Astrocyte of the spinal cord (primary cell): ENCODE measurements at regions not wholly inside any gene's neighbourhood (a gene's known extent, or its start where the extent isn't known, plus 50 kb on each side); places are given as distances from the start of the nearest gene placed in this dataset.
A peak's percentile ranks its signal among the peaks of the same experiment; 100 is the strongest.

Experiments used
- DNase-seq: peaks from one replicate; pipeline ENCODE4 v3.0.0; 2011; ENCODE audit warnings: low read depth, low spot score
- H3K4me3 ChIP-seq: 2 replicates; pipeline ENCODE4 v1.5.1; 2011; ENCODE audit warnings: low read depth, mild to moderate bottlenecking, low read length, moderate library complexity
- in situ Hi-C: cut with HindIII; loops from 2 replicates; pipeline ENCODE4 v1.10.0; 2017; ENCODE audit warnings: low sequenced_read_pairs
- TF ChIP-seq, protein P1 (sequence below): IDR thresholded peaks from 2 replicates; pipeline ENCODE4 v1.5.1; 2012; ENCODE audit warnings: low read depth, mild to moderate bottlenecking, low read length, inconsistent platforms

DNA sequence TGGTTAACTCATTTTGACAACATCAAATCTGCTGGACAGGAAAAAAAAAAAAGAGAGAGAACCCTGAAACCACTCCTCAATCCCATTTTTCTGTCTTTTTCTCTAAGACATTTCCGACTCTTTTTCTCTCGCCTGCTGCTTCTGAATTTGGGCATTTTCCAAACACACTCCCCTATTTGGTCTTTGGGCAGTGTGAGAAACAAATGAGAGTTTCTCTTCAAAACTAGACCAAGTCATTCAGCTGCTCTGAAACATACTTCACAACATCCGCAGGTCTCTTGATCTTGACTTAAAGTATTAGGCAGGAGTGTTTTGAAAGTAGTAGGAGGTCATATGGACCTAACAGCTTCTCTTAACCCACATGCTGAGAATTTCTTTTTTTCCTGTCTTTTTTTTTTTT lies 364.8 kb upstream of the ESRRG start:
- in situ Hi-C loops: no loop called here
- DNase-seq: peak; percentile 3
- no peak overlapping the region for H3K4me3 ChIP-seq
- TF ChIP-seq, protein P1, sequence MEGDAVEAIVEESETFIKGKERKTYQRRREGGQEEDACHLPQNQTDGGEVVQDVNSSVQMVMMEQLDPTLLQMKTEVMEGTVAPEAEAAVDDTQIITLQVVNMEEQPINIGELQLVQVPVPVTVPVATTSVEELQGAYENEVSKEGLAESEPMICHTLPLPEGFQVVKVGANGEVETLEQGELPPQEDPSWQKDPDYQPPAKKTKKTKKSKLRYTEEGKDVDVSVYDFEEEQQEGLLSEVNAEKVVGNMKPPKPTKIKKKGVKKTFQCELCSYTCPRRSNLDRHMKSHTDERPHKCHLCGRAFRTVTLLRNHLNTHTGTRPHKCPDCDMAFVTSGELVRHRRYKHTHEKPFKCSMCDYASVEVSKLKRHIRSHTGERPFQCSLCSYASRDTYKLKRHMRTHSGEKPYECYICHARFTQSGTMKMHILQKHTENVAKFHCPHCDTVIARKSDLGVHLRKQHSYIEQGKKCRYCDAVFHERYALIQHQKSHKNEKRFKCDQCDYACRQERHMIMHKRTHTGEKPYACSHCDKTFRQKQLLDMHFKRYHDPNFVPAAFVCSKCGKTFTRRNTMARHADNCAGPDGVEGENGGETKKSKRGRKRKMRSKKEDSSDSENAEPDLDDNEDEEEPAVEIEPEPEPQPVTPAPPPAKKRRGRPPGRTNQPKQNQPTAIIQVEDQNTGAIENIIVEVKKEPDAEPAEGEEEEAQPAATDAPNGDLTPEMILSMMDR: no peak

DNA sequence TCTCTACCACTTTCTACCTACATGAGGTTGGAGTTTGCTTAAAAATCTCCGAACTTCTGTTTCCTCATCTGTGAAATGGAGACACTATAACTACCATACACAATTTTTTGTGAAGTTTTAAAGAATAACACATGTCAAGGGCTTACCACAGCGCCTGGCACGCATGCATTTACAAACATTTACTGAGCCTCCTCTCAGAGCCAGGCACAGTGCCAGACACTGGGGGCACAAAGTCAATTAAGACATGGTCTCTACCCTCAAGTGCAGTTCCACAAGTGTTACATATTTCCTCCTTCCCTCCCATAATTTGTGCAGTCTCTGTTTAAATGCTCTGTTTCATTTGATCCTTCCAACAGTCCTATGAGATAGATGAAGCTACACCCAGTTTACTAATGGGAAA lies 356.4 kb upstream of the ESRRG start:
- H3K4me3 ChIP-seq: no peak overlapping the region
- DNase-seq: no peak
- in situ Hi-C loops: no loop called here
- TF ChIP-seq, protein P1: no peak

DNA sequence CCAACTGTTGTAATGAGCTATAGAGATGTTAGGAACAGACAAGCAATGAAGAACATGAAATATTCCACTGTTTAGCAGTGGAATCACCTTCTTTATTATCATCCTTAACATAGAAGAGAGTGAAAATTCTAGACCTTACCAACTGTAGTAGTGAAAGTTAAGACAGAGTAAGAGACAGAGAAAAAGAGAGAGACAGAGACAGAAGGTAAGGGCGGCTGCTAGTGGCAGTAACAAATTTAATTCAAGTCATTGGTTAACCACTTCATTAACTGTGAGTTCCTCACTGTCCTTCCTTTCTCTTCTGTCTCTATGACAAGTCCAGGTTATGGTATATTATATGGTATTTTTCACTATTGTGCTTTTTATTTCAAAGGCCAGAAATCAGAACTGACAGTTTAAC lies 355.7 kb upstream of the ESRRG start:
- no peak for DNase-seq
- in situ Hi-C loops: no loop called here
- no peak overlapping the region for H3K4me3 ChIP-seq
- TF ChIP-seq, protein P1: no peak

DNA sequence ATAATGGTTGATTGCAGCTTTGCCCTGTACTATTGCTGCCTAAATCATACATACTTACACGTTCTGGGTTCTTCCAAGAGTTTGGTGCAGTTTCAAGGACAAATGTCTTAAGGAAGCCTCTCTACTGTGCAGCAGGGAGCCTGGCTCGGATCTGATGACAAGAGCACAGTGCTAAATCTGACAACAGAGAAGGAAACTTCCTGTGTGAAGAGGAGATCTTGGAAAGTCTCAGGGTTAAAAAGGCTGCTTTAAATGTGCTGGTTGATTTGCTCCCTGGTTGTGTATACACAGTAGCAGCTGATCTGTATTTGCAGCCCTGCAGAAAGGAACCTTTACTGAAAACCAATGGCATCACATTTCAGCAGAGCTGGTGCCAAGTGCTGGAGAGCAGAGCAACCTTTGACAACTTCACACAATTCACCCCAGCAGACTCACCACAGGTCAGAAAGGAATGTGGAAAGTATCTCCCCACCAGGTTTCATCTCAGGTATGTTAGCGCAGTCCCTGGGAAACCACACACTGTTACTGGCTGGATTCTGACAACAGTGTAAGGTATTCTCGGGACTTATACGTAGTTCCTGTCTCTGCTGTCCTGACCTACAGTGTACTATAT lies 355.0 kb upstream of the ESRRG start:
- in situ Hi-C loops: no loop called here
- H3K4me3 ChIP-seq: no peak overlapping the region
- DNase-seq: peak; percentile 37
- TF ChIP-seq, protein P1: no peak

DNA sequence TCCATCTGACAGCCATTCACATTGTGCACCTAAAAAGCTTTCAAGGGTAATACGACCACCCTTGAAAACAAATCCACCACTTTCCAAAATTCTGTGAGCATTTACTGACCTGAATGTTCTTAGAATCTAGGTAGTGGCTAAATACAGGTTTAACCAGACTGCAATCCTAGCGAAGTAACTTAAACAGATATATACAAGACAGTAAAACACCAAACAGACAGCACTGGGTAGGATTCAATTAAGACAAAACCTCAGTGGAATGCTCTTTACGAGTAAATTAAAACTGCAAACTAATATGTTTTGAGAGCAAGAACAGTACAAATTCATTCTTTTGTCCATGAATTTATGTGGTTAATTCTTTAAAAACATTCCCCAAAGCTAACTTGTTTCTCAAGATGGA lies 354.2 kb upstream of the ESRRG start:
- H3K4me3 ChIP-seq: no peak overlapping the region
- no peak for DNase-seq
- in situ Hi-C loops: no loop called here
- TF ChIP-seq, protein P1: no peak

DNA sequence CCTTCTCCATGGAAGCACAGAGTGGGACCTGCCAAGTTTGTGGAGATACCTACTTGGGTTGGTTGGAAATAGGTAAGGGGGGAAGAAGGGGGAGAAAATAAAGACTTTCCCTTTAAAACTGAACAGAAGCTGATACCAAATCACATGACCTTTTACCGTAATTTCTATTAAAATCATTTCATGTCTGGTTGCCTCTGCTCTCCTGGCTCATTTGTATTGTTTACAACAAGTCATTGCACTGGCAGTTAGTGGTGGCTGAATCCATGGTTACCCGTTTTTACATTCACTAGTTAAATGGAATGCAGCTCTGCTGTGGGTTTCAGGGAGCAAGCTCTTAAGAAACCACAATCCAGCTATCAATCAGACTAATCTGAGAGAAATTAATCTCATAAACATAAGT lies 353.7 kb upstream of the ESRRG start:
- in situ Hi-C loops: no loop called here
- peak; percentile 71 for DNase-seq
- TF ChIP-seq, protein P1: no peak
- no peak overlapping the region for H3K4me3 ChIP-seq

DNA sequence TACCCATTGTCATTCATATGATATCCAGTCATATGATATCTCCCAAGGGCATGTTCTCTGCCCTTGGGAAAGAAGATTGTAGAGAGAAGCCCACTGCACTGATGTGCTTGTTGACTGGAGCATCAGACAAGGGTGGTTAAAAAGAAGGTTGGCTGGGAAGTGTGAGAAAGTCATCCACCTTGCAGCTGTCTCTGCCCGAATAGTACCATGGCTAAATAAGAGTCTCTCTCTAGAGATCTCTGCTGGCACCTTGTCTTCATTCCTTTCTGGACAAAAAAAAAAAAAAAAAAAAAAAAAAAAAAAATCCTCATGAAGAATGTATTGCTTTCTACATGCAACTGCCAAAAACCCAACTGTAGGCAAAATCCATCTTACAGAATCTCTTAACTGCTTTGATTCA lies 349.7 kb upstream of the ESRRG start:
- in situ Hi-C loops: no loop called here
- no peak overlapping the region for H3K4me3 ChIP-seq
- DNase-seq: no peak
- TF ChIP-seq, protein P1: no peak
